ENCODE measurements at regions not wholly inside any gene's neighbourhood (a gene's known extent, or its start where the extent isn't known, plus 50 kb on each side); places are given as distances from the start of the nearest gene placed in this dataset.

GRCh38 chr5:97553604-97554452 is 370.8 kb upstream of the RIOK2 start (continued):
- no peak for TF ChIP-seq FOXJ3 (CRISPR knock-in tag; IDR thresholded peaks at IDR 0.05; ENCODE audit: borderline replicate concordance)
- TF ChIP-seq ZNF281 (CRISPR knock-in tag; IDR thresholded peaks at IDR 0.05), result no peak
- no peak for TF ChIP-seq ZNF396 (CRISPR knock-in tag; IDR thresholded peaks at IDR 0.05; ENCODE audit: borderline replicate concordance)

GRCh38 chr5:97554977-97555643 is 372.1 kb upstream of the RIOK2 start:
- no peak overlapping the region for H3K27ac Mint-ChIP-seq
- peaks cover 14% of the 10 kb centered on the region for H3K9me3 Mint-ChIP-seq
- POLR2A ChIA-PET, result no interaction called here
- no peaks in the 10 kb centered on the region for H3K36me3 Mint-ChIP-seq
- no peak for DNase-seq (ENCODE audit: low spot score)
- TF ChIP-seq NFATC4 (CRISPR knock-in tag; IDR thresholded peaks at IDR 0.05) (no peak), E2F5 (CRISPR knock-in tag; IDR thresholded peaks at IDR 0.05) (no peak), GRHL2 (CRISPR knock-in tag; IDR thresholded peaks at IDR 0.05; ENCODE audit: insufficient replicate concordance, severe bottlenecking) (no peak), ZNF232 (CRISPR knock-in tag; IDR thresholded peaks at IDR 0.05) (no peak), OVOL2 (CRISPR knock-in tag; IDR thresholded peaks at IDR 0.05; ENCODE audit: borderline replicate concordance) (no peak), ZNF671 (CRISPR knock-in tag; IDR thresholded peaks at IDR 0.05) (no peak), IRF1 (CRISPR knock-in tag; IDR thresholded peaks at IDR 0.05) (no peak), GTF2I (CRISPR knock-in tag; conservative IDR thresholded peaks at IDR 0.05) (no peak), FOXP4 (CRISPR knock-in tag; IDR thresholded peaks at IDR 0.05) (no peak), ATF1 (CRISPR knock-in tag; IDR thresholded peaks at IDR 0.05) (no peak), ZNF423 (CRISPR knock-in tag; IDR thresholded peaks at IDR 0.05) (no peak), JAZF1 (CRISPR knock-in tag; IDR thresholded peaks at IDR 0.05) (no peak), ZNF263 (CRISPR knock-in tag; IDR thresholded peaks at IDR 0.05; ENCODE audit: low read depth) (no peak), ZSCAN18 (CRISPR knock-in tag; IDR thresholded peaks at IDR 0.05) (no peak), ZBTB21 (CRISPR knock-in tag; IDR thresholded peaks at IDR 0.05; ENCODE audit: borderline replicate concordance) (no peak), CDX4 (CRISPR knock-in tag; IDR thresholded peaks at IDR 0.05; ENCODE audit: borderline replicate concordance) (no peak), ZNF396 (CRISPR knock-in tag; IDR thresholded peaks at IDR 0.05; ENCODE audit: borderline replicate concordance) (no peak), FOXJ3 (CRISPR knock-in tag; IDR thresholded peaks at IDR 0.05; ENCODE audit: borderline replicate concordance) (no peak), MAX (CRISPR knock-in tag; IDR thresholded peaks at IDR 0.05) (no peak), TCF7 (CRISPR knock-in tag; IDR thresholded peaks at IDR 0.05; ENCODE audit: low read depth) (no peak)
- H3K4me3 Mint-ChIP-seq, result no peak overlapping the region
- ATAC-seq, result no peak
- CTCF ChIA-PET, result no interaction called here
- no peaks in the 10 kb centered on the region for H3K27me3 Mint-ChIP-seq (ENCODE audit: low read depth)
- H3K4me1 Mint-ChIP-seq, result peaks cover 6% of the 10 kb centered on the region

Measured in WTC11 (cell line).